IPS-18c (cell line): ENCODE measurements at regions not wholly inside any gene's neighbourhood (a gene's known extent, or its start where the extent isn't known, plus 50 kb on each side); places are given as distances from the start of the nearest gene placed in this dataset.

ENCODE experiments used
- H3K4me3 ChIP-seq: 2 replicates; pipeline ENCODE4 v1.7.0; 2013; ENCODE audit warnings: low read depth, mild to moderate bottlenecking, low read length, moderate library complexity; ENCODE audit not compliant: insufficient read depth
- H3K9me3 ChIP-seq: one replicate; pipeline ENCODE4 v1.6.1; 2013; ENCODE audit warnings: mild to moderate bottlenecking, low read length, moderate library complexity; ENCODE audit not compliant: control insufficient read depth, insufficient read depth

GRCh38 chr13:109677206-109677605, 109.2 kb downstream of the IRS2 start:
- no peak overlapping the region for H3K4me3 ChIP-seq

DNA sequence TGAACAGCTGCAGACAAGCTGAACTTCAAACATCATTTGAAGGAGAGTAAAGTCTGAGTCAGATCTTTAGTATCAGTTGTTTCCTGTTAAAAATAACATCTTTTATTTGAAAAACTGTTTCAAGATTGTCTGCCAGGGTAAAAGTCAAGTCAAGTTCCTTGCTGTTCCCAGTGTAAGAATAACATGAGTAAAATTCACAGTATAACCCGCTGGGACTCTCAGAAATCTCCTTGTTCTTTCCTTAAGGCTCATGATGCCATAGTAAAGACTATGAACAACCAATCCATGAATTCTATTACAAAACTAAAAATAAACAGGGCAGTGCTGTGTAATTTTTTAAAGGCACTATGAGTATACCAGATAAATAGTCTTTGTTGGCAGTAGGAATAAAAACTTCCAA, 112.9 kb downstream of the IRS2 start:
- no peaks in the 10 kb centered on the region for H3K9me3 ChIP-seq
- no peak overlapping the region for H3K4me3 ChIP-seq

More at GRCh38 chr13:109677206-109677605, 109.2 kb downstream of the IRS2 start:
- no peaks in the 10 kb centered on the region for H3K9me3 ChIP-seq

DNA sequence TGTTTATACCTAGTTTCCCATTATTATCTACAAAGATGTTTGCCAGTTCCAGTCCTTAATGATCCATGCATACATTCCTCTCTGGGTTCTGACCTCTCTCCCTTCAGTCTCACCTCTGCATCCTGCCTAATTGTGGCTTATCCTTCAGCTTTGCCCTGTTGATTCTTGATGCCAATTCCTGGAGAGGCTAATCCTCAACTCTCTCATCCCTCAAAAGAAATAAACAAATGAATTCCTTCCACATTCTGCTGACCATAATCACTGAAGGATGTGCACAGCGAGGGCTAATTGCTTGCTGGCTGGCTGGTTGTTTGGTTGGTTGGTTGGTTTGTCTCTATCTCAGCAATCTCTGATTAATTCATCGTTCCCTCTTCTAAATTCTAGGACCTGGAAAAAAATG, 113.8 kb downstream of the IRS2 start:
- Histone ChIP-seq H3K9me3 (no peaks in the 10 kb centered on the region), H3K4me3 (no peak overlapping the region)

- Histone ChIP-seq H3K9me3 (no peaks in the 10 kb centered on the region), H3K4me3 (no peak overlapping the region)
Measured at GRCh38 chr13:109671919-109672318, 114.5 kb downstream of the IRS2 start.

DNA sequence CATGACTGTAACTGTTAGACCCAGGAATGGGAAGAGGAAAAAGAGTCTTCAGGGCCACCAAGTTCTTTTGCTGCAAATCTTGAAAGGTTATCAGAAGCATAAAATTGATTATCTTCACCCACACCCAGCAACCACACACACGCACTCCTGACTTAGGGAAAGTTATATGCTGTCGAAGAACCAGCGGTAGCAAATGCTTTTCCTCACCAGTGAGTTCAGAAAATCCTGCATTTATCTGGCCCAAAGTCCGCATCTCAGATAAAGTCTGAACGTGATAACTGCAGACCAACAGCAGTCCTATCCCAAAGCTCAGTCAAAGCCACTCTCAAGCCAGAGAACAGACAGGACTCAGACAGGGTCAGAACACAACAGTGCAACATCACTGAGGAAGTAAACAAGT, 115.6 kb downstream of the IRS2 start:
- Histone ChIP-seq H3K9me3 (no peaks in the 10 kb centered on the region), H3K4me3 (no peak overlapping the region)

GRCh38 chr13:109669956-109670355, 116.4 kb downstream of the IRS2 start:
- H3K4me3 ChIP-seq: no peak overlapping the region
- no peaks in the 10 kb centered on the region for H3K9me3 ChIP-seq

- Histone ChIP-seq H3K9me3 (no peaks in the 10 kb centered on the region), H3K4me3 (no peak overlapping the region)
Measured at GRCh38 chr13:109669234-109669612, 117.2 kb downstream of the IRS2 start.

DNA sequence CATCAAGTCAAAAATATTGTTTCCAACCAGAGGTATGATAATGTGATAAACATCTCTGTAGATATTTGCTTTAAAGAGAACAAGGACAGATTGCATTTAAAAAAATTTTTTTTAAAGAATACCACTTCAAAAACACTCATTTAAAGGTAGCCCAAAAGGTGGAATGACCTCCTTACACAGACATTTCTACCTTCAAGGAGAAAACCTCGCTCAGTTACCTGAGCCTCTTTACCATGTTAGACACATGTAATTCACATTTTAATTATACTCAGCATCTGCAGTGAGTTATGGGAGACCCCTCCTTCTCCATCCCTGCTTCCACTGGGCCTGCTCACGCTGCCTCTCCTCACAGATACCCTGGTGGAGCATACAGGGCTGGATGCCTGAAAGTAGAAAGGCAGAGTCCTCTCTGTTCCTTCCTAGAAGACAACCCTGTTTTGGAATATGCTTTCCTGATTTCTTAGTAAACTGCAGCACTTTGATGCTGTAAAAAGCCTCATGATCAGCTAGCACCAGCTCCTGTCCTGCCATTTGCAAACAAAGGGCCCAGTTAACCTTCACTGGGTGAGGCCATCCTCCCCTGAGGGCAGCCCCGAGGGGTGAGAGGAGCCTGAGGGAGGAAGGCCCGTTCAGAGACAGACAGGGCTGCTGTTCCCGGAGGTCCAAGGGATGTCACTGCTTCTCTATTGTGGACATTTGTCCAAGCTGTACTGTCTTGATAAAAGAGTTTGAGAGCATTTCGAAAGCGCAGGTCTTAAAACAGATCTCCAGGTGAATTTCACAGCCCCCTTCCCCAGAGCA, 117.8 kb downstream of the IRS2 start:
- Histone ChIP-seq H3K4me3 (no peak overlapping the region), H3K9me3 (no peaks in the 10 kb centered on the region)

GRCh38 chr13:109667807-109668291, 118.5 kb downstream of the IRS2 start:
- no peak overlapping the region for H3K4me3 ChIP-seq

GRCh38 chr13:109667056-109667455, 119.3 kb downstream of the IRS2 start:
- H3K4me3 ChIP-seq: no peak overlapping the region
- H3K9me3 ChIP-seq: no peaks in the 10 kb centered on the region

More at GRCh38 chr13:109667807-109668291, 118.5 kb downstream of the IRS2 start:
- no peaks in the 10 kb centered on the region for H3K9me3 ChIP-seq

DNA sequence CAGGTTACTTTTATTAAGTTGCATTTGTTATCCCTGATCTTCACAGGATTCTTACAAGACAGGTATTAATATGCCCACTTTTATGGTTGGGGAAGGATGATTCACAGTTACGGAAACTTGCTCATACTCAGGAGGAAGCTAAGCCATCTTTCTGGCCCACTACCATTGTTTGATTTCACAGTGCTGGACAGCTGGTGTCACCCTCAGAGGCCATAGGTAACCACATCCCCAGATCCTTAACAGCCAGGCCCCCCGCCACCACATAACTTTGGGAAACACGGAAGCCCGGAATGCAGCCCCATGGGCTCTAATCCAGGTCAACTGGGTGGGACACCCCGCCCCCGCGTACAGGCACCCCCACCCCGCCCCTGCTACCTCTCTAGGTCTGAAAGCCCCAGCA, 119.7 kb downstream of the IRS2 start:
- Histone ChIP-seq H3K4me3 (no peak overlapping the region), H3K9me3 (no peaks in the 10 kb centered on the region)

DNA sequence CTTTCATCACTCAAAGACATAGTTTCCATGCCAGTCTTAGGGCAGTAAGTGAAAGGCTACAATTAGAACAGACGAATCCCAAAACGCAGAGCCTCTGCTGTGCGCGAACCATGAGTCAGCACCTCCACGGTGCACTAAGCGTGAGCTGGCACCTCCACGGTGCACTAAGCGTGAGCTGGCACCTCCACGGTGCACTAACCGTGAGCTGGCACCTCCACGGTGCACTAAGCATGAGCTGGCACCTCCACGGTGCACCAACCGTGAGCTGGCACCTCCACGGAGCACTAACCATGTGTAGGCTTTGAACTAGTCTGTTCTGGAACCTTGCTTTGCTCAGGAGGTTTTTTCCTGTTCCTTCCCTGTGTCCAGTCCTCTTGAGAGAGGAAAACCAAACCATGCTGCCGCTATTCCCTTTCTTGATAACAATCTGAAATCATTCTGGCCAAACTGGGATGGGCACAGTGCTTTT, 120.6 kb downstream of the IRS2 start:
- Histone ChIP-seq H3K4me3 (no peak overlapping the region), H3K9me3 (no peaks in the 10 kb centered on the region)

- Histone ChIP-seq H3K9me3 (no peaks in the 10 kb centered on the region), H3K4me3 (no peak overlapping the region)
Measured at GRCh38 chr13:109665240-109665639, 121.1 kb downstream of the IRS2 start.

- Histone ChIP-seq H3K9me3 (no peaks in the 10 kb centered on the region), H3K4me3 (no peak overlapping the region)
Measured at GRCh38 chr13:109657395-109657794, 129.0 kb downstream of the IRS2 start.

DNA sequence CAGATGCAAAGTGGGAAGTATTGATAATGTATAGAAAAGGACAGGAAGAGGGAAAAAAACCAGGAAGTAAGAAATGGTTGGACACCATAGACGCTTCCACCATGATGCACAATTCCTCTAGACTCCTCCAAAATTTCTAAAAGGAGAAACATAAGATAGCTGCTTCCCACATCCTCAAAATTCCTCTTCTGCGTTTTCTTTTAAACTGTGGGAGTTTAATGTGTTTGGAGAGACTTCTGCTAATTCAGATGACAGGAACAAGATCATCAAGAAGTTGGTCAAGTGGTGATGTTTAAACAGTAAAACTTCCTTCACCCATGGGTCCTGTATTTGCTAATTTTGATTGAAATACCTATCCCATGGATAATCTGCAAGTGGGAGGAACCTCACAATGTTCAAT, 130.2 kb downstream of the IRS2 start:
- H3K4me3 ChIP-seq: no peak overlapping the region
- no peaks in the 10 kb centered on the region for H3K9me3 ChIP-seq

- Histone ChIP-seq H3K4me3 (no peak overlapping the region), H3K9me3 (no peaks in the 10 kb centered on the region)
Measured at GRCh38 chr13:109655611-109656010, 130.8 kb downstream of the IRS2 start.

- Histone ChIP-seq H3K9me3 (no peaks in the 10 kb centered on the region), H3K4me3 (no peak overlapping the region)
Measured at GRCh38 chr13:109655206-109655600, 131.2 kb downstream of the IRS2 start.

DNA sequence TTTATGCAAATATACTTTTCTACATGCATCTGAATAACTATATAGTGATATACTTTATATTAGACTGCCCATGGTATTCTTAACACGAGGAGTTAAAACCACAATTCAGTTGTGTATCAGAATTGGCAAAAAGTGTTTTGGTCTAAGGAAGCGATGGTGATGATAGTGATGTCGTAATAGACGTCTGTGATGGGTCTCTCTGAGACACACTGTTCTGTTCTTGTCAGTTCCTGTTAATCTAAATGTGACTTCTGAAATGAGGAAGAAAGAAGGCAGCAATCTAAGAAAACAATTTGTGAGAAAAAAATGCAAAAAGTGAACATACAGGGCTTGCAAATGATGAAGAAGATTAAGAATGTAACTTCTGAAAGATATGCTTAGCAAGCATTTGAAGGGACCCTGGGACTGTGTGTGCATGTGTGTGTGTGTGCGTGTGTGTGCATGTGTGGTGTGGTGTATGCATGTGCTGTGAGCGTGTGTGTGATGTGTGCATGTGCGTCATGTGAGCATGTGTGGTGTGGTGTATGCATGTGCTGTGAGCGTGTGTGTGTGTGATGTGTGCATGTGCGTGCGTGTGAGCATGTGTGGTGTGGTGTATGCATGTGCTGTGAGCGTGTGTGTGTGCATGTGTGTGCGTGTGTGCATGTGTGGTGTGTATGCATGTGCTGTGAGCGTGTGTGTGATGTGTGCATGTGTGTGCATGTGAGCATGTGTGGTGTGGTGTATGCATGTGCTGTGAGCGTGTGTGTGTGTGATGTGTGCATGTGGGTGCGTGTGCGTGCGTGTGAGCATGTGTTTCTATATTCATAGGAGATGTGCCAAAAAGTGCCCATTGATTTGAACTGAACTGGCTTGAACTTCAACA, 131.8 kb downstream of the IRS2 start:
- H3K9me3 ChIP-seq: no peaks in the 10 kb centered on the region
- no peak overlapping the region for H3K4me3 ChIP-seq
